Upper lobe of left lung (tissue), 4 donors: ENCODE measurements at regions not wholly inside any gene's neighbourhood (a gene's known extent, or its start where the extent isn't known, plus 50 kb on each side); places are given as distances from the start of the nearest gene placed in this dataset.
A peak's percentile ranks its signal among the peaks of the same experiment; 100 is the strongest.

Experiments
- CTCF ChIP-seq, 6 experiments: fragments of 450-650 bp in 4 of 6; fragments of 200-600 bp in 2 of 6; sonication (generic) in 2 of 6; IDR thresholded peaks; one replicate each; pipeline ENCODE4 v1.5.1; 2016 to 2019; ENCODE audit warnings: antibody characterized with exemption in 6 of 6
- POLR2A ChIP-seq, 4 donors: fragments of 450-650 bp; IDR thresholded peaks; one replicate each; pipeline ENCODE4 v1.5.1; 2016 to 2017; ENCODE audit warnings: antibody characterized with exemption in 4 of 4, mild to moderate bottlenecking in 2 of 4
- POLR2AphosphoS5 ChIP-seq, 2 donors: sonication (generic); formaldehyde crosslinking; IDR thresholded peaks; one replicate each; pipeline ENCODE4 v1.5.1; 2017; ENCODE audit warnings: antibody characterized with exemption in 2 of 2

GRCh38 chrX:10048707-10049106 is 81.5 kb downstream of the CLDN34 start:
- TF ChIP-seq POLR2A (IDR thresholded peaks at IDR 0.05) (peak in 1 of 4 donors; percentile 18), CTCF (IDR thresholded peaks at IDR 0.05) (no peak), POLR2AphosphoS5 (IDR thresholded peaks at IDR 0.05) (peak in 1 of 2 donors; percentile 29)
